Thyroid gland (tissue), 4 donors: ENCODE measurements at regions not wholly inside any gene's neighbourhood (a gene's known extent, or its start where the extent isn't known, plus 50 kb on each side); places are given as distances from the start of the nearest gene placed in this dataset.
A peak's percentile ranks its signal among the peaks of the same experiment; 100 is the strongest.

Experiments used
- DNase-seq, 2 donors: peaks; one replicate each; pipeline ENCODE4 v3.0.0-alpha.2; 2019
- H3K27ac ChIP-seq, 3 donors: fragments of 200-600 bp; sonication (generic); 1 replicate in 2 of 3; 2 replicates in 1 of 3; pipeline ENCODE4 v1.5.1; 2016 to 2019; ENCODE audit warnings: mild to moderate bottlenecking in 1 of 3, moderate library complexity in 1 of 3
- H3K27me3 ChIP-seq: fragments of 200-600 bp; sonication (generic); one replicate; pipeline ENCODE4 v1.5.1; 2019
- H3K36me3 ChIP-seq, 2 donors: fragments of 200-600 bp; sonication (generic); one replicate each; pipeline ENCODE4 v1.5.1; 2016 to 2019
- H3K4me1 ChIP-seq, 2 donors: fragments of 200-600 bp; sonication (generic); one replicate each; pipeline ENCODE4 v1.5.1; 2017 to 2019
- H3K4me3 ChIP-seq, 3 donors: fragments of 200-600 bp; sonication (generic); replicated peaks in 1 of 3; 1 replicate in 2 of 3; 2 replicates in 1 of 3; pipeline ENCODE4 v1.5.1; 2016; ENCODE audit warnings: mild to moderate bottlenecking in 1 of 3
- H3K9me3 ChIP-seq: fragments of 200-600 bp; sonication (generic); one replicate; pipeline ENCODE4 v1.5.1; 2017
- CTCF ChIP-seq, 6 experiments: fragments of 200-600 bp in 3 of 6; fragments of 450-650 bp in 3 of 6; sonication (generic) in 3 of 6; IDR thresholded peaks; one replicate each; pipeline ENCODE4 v1.5.1; 2016 to 2019; ENCODE audit warnings: antibody characterized with exemption in 6 of 6, mild to moderate bottlenecking in 2 of 6, inconsistent platforms in 1 of 6, moderate library complexity in 1 of 6
- POLR2A ChIP-seq, 2 donors: fragments of 450-650 bp; IDR thresholded peaks; one replicate each; pipeline ENCODE4 v1.6.1; 2017; ENCODE audit warnings: antibody characterized with exemption in 2 of 2, mild to moderate bottlenecking in 2 of 2, moderate library complexity in 1 of 2
- WGBS, 2 donors: methylation state at CpG; one replicate each; pipeline ENCODE4 v1.1.5; 2017; 5-methylcytosine and 5-hydroxymethylcytosine counted together
- intact Hi-C: fragments of 100-400 bp; cut with DNase I; formaldehyde crosslinking; loops from one replicate; pipeline ENCODE4 v1.15.1; 2023

GRCh38 chr22:23402275-23403151 is 177.6 kb downstream of the IGLL1 start:
- 1 to 7% methylated on average over 26 to 30 of the region's 82 CpGs for WGBS, 2 donors
- intact Hi-C loops: loop anchor here (5.0 kb wide), 1 partner anchor 135 kb away; no protein-coding TSS in a partner anchor
- peaks cover 0 to 15% of the 10 kb centered on the region in 2 donors for H3K4me1 ChIP-seq
- no peaks in the 10 kb centered on the region for H3K27me3 ChIP-seq
- no peak overlapping the region for H3K27ac ChIP-seq
- no peak overlapping the region for H3K4me3 ChIP-seq
- H3K36me3 ChIP-seq: no peaks in the 10 kb centered on the region
- H3K9me3 ChIP-seq: no peaks in the 10 kb centered on the region
- peak in 4 of 6 experiments; percentile 32 to 68 (median 59) for TF ChIP-seq CTCF (IDR thresholded peaks at IDR 0.05)
- TF ChIP-seq POLR2A (IDR thresholded peaks at IDR 0.05): peak in 1 of 2 donors; percentile 24
- peak; percentile 83 for DNase-seq

- Histone ChIP-seq H3K4me3 (no peak overlapping the region), H3K36me3 (no peaks in the 10 kb centered on the region), H3K27ac (no peak overlapping the region), H3K4me1 (peaks cover 0 to 15% of the 10 kb centered on the region in 2 donors), H3K9me3 (no peaks in the 10 kb centered on the region), H3K27me3 (no peaks in the 10 kb centered on the region)
- intact Hi-C loops: loop anchor here (5.0 kb wide), 1 partner anchor 135 kb away; no protein-coding TSS in a partner anchor
- 25 to 31% methylated on average over 4 to 7 of the region's 14 CpGs for WGBS, 2 donors
- TF ChIP-seq CTCF (IDR thresholded peaks at IDR 0.05) (no peak), POLR2A (IDR thresholded peaks at IDR 0.05) (no peak)
- peak in 1 of 2 donors; percentile 18 for DNase-seq
These were observed 178.2 kb downstream of the IGLL1 start for GRCh38 chr22:23401910-23402274.

- H3K27ac ChIP-seq: no peak overlapping the region
- H3K27me3 ChIP-seq: no peaks in the 10 kb centered on the region
- 80 to 95% methylated on average over 9 to 13 of the region's 20 CpGs for WGBS, 2 donors
- H3K36me3 ChIP-seq: no peaks in the 10 kb centered on the region
- intact Hi-C loops: loop anchor here (5.0 kb wide), 1 partner anchor 136 kb away; no protein-coding TSS in a partner anchor
- DNase-seq: no peak
- H3K4me1 ChIP-seq: peaks cover 0 to 15% of the 10 kb centered on the region in 2 donors
- no peak for TF ChIP-seq CTCF (IDR thresholded peaks at IDR 0.05)
- no peak for TF ChIP-seq POLR2A (IDR thresholded peaks at IDR 0.05)
- H3K9me3 ChIP-seq: no peaks in the 10 kb centered on the region
- no peak overlapping the region for H3K4me3 ChIP-seq
These were observed 178.8 kb downstream of the IGLL1 start for GRCh38 chr22:23401111-23401909.

GRCh38 chr22:23400286-23400981 is 179.7 kb downstream of the IGLL1 start:
- Histone ChIP-seq H3K27me3 (no peaks in the 10 kb centered on the region), H3K4me1 (peaks cover 0 to 15% of the 10 kb centered on the region in 2 donors), H3K36me3 (no peaks in the 10 kb centered on the region), H3K27ac (no peak overlapping the region), H3K9me3 (no peaks in the 10 kb centered on the region), H3K4me3 (no peak overlapping the region)
- WGBS, 2 donors: 90 to 93% methylated on average over 11 to 13 of the region's 23 CpGs
- no peak for DNase-seq
- TF ChIP-seq POLR2A (IDR thresholded peaks at IDR 0.05) (no peak), CTCF (IDR thresholded peaks at IDR 0.05) (no peak)
- intact Hi-C loops: loop anchor here (5.0 kb wide), 1 partner anchor 137 kb away; no protein-coding TSS in a partner anchor
